NCI-H187 (cell line): ENCODE measurements at regions not wholly inside any gene's neighbourhood (a gene's known extent, or its start where the extent isn't known, plus 50 kb on each side); places are given as distances from the start of the nearest gene placed in this dataset.
A peak's percentile ranks its signal among the peaks of the same experiment; 100 is the strongest.

ENCODE experiments used
- DNase-seq, 2 experiments: peaks; one replicate each; lab custom pipeline; 2025; lab: John Stamatoyannopoulos, UW

DNA sequence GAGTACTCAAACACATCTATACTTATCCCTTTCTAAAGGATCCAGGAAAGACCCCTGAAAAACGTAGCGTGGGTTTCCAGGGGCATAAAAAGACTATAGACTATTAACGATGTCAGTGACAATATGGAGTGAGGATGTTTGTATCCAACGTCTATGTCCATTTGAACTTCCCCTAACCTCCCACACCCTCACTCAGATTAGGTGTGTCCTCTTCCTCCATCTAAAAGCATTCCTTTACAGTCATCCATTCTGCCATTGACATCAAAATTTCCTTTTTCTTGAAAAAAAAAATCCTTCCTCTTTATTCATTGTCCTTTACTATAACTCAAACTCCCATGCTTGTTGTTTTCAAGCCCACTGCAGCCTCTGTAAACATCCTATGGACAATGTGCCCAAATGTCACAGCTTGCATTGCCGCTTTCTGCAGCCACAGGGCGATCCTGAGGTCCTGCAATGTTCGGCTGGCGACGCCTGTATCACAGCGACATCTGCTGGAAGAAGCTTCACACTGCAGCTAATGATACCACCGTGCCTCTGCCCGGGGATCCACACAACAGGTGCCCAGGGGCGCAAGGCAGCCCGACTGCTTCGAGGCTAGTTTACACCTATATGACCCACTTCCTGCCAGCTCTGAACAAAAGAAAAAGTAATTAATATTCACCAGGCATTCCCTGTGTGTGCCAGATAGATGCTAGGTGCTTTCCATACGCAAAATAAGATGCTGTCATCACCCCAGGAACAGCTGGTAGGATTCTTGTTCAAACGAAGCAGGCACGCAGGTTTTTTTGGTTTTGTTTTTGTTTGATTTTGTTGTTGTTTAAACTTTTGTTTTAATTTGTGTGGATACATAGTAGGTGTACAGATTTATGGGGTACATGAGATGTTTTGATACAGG lies 267.9 kb upstream of the GHITM start:
- peak in 1 of 2 experiments; percentile 2 for DNase-seq

DNA sequence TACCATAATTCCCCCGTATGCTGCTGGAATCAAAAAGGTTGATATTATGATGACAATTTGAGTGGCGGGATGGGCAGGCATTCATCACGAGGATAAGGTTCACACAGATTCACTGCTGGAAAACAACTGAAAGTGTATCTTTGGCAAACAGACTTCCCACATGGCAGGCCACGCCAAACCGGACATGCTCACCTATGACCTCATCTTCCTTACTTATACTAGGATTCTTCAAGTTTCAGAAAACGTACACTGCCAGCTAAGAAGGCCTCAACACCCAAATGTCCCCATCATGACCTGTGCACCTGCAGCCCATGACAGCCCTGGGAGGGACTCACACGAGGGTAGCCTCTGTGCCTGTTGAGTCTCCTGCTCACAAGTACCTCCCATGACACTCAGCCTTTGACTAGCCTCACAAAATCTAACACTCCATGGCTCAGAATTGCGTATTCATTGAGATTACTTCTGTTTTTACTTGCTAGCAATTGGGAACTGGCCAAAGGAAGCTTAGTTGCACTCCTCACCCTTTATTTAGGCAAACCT lies 259.0 kb upstream of the GHITM start:
- DNase-seq: no peak

DNA sequence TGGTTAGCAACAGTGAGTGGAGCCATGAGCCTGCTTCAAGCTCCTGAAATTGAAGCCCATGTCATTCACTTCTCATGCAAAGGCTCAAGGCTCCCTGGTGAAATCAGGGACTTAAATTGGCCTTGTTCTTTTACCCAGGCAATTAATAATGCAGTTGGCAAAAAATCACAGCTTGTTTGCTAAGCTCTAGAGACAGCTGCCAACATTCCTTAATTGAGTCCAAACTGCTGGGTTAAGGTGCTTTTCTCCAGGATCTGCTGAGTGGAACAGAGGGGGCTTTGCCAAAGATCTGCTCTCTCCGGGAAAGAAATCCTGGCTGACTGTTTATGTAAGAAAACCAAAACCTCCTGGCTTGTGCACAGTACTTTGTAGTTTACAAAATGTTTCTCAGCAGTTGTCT lies 257.6 kb upstream of the GHITM start:
- no peak for DNase-seq

DNA sequence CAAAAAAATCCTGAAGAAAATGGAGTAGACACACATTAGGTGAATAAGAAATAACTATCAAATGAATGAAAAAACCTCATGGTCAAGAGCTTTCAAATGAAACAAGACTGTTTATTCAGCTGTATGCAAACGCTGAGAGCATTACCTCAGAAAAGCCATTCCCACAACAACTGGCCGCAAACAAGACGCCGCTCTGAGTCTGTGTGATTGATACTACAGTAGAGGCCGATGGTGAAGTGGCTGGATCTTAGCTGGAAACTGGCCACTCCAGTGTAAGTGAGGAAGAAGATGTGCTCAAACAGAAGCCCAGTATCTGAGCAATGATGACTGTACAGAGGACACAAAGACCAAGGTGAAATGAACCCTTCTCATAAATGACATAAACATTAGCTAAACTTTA lies 252.4 kb upstream of the GHITM start:
- peak; percentile 5 to 6 for DNase-seq

DNA sequence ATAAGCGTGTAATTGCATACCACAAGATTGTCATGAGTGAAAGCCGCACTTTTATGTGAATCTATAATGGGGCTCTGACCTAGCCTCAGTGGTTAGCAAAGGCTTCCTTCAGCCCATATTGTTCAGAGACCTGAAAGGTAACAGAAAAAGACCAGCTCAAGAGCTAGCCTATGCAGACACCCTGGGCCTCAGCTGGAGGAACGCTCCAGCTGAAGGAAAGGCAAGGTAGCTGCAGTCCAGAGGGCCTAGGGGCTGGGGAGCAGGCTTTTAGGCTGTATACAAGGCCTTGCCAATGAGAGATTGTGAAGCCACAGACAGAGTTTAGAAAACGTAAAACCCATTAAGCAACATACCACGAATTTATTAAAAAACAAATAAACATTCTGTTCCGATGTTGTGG lies 246.6 kb upstream of the GHITM start:
- no peak for DNase-seq

DNA sequence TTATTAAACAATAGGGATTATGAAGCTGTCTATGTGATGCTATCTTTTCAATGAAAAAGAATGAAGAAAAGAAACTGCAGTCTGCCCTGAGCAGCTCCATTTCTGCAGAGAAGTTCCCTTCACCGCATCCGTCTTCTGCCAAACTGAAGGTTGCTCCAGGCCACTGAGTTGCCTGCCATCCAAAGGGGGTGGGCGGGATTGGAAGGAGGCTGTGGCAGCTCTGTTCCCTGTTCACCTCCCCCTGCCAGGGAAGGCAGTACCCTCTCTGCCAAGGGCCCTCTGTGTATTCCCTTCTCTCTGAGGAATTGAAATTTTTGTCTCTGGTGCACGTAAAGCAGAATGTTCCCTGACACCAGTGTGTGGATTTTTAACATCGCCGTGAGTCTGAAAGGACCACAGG lies 243.1 kb upstream of the GHITM start:
- no peak for DNase-seq

DNA sequence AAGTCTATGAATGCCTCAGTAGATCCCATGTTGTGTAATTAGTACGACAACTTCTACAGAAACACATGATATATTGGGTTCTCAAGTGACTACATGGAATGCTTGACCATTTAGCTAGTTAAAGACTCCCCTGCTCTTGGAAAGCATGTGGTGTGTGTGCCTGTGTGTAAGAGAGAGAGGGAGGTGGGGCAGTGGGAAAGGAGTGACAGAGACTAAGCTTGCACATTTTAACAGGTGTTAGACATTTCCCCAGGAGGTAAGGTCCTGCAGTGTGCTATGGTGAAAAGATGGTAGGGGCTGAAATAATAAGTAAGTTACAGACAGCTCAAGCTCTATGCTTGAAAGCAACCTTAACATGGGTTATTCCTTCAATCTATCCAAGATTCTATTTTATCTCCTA lies 241.7 kb upstream of the GHITM start:
- DNase-seq: no peak

DNA sequence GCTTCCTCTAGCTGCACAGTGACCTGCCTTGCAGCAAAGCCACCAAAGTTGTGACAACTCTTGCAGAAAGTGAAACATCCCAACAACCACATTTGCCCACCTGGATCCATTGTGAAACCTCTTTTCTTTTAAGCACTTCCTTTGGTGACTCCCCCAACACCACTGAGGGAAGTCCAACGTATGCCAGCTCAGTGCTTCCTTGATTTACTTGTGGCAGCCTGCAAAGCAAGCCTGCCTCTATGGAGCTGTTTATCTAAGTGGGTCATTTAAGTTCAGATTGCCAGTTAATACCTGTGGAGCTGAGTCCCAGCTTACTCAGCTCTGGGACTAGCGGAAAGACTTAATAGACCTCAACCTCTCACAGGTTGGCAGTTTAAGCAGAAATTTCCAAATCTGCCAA lies 230.8 kb upstream of the GHITM start:
- no peak for DNase-seq

DNA sequence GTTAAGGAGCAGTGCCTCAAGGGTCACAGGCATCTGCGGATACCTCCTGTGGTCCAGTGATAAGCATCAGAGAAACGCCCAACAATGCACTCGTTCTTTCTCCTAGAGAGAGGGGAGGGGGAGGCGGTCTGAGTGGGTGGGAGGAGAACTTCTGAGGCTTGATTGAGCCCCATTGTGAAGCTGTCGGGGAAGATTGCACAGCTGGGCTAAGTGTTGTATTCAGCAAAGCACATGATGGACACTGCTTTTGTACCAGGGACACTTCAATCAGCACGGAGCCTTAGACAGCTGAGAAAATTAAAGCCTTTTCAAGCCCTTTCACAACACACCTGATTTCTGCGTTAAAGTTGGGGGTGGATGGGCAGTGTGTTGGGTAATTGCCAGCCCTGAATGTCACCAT lies 230.3 kb upstream of the GHITM start:
- DNase-seq: no peak

DNA sequence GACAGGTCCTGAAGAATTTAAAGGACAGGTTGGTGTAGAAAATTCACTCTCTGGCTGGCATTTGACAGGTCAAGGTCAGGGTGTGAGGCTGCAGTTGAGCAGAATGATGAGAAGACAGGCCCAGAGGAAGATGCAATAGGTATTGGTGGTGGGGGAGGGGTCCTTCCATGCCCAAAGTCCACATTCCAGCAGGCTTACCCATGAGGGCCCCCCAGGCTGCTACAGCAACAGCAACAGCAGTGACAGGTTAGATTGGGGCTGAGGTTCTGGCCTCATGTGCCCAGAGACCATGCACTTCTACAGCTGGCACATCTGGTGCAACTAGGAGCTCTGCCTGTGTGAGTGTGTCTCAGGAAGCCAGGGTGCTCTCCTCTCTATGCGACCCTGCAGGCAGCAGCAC lies 223.5 kb upstream of the GHITM start:
- no peak for DNase-seq

DNA sequence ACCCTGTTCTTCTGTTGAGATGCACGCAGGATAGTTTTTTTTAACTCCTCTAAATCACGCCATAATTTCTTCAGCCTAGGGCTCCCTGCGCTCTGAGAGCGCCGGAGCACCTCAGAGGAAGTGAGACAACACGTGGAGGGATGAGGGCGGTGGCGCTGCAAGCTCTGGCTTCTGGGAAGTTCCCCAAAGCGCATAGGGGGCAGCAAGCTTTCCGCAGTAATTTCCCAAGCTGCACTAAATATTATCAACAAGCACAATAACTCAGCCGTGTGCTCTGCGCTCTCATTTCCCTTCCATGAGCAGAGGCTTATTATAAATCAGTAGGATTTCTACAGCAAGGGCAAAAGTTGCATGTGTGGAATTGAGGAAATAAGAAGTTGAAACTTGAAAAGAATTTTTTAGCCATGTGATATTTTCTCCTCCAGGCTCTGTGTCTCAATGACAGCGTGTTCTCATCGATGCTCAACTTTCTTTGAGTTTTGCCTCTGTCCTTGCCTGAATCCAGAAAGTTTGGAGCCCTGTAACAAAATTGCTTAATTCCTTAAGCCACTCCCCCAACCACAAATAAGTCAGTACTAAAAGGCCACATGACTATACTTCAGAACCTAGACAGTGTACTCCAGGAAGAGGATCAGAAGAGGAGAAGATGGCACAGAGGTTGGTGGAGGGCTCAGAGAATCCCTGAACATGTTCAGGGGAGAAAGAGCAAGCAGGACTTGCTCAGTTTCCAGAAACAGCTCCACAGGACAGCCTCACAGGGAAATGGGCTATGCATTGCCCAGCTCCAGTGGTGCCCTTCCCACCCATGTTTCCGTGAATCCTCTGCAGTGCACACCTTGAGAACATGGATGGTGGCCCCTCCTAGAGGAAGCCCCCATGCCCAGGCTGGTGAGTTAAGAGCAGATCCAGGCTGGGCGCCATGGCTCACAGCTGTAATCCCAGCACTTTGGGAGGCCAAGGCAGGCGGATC lies 221.5 kb upstream of the GHITM start:
- no peak for DNase-seq

DNA sequence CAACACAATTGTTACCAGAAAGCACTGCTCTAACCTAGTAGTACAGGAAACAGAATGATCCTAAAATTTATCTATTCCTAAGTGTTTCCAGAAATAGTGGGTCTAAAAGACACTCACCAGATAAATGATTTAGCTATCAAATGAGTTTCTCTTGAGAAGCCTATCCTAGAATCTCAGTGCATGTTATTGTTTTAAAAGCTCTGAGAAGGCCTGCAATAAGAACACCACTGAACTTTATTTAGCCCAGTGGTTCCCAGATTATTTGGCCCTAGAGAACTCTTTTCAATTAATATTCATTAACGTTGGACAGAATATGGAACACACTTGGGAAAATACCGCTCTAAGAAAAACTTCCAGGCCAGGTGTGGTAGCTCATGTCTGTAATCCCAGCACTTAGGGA lies 220.1 kb upstream of the GHITM start:
- no peak for DNase-seq

DNA sequence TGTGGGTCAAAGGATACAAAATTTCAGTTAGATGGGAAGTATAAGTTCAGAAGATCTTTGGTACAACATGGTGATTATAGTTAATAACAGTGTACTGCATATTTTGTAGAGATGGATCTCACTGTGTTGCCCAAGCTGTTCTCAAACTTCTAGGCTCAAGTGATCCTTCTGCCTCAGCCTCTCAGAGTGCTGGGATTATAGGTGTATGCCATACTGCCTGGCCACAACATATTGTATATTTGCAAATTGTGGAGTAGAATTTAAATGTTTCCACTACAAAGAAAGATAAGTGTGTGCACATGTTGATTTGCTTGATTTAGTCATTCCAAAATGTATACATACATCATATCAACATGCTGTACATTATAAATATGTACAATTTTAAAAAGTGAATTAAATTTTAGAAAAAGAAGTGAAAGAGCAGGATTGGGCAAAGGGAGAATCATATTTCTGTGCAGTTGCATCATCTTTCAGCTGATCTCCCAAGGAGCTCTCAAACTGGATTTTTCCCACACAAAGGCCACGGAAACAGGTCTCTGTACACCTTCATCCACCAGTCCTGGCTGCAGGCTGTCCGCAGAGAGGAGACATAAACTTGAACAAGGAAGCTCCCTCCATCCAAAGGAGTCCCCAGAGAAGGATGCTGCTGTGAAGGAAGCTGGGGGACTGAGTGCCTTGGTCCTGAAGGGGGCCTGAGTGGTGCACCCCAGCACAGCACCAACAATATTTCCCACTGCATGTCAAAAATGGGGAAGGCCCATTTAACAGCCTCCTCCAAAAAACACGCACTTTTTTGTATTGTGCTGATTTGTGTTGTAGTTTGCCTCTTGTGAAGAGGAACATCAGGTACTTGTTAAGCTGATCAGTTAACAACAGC lies 217.1 kb upstream of the GHITM start:
- DNase-seq: no peak

DNA sequence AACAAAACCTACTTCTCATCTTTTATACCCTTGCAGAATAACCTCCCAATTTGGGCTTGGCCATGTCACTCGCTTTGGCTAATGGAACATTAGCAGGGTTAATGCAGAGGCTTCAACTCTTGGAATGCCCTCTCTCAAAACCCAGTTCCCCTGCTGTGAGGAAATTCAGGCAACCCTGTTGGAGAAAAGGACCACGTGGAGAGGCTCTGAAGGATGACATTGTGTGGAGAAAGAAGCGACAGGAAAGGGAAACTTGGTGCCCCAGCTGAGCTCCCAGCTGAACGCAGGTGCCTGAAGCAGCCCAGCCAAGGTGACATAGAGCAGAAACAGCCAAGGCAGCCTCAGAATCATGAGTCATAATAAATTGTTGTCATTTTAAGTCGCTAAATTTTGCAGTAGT lies 214.2 kb upstream of the GHITM start:
- DNase-seq: no peak

DNA sequence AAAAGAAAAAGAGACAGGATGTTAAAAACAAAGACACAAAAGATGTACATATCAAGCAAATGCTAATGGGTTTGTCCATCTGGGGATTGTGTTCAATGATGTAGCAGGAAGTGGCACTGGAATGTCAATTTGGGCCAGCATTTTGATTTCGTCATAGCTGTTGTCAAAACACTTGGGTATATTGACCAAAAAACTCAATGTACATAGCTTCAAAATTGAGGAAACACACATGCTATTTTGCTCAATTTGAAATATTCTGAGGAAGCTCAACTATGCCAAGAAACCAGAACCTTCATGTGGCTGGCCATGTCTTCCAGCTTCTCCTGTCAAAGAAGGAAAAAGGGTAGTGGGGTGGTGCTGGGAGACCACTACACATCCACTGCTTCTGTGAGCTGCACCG lies 212.7 kb upstream of the GHITM start:
- no peak for DNase-seq

DNA sequence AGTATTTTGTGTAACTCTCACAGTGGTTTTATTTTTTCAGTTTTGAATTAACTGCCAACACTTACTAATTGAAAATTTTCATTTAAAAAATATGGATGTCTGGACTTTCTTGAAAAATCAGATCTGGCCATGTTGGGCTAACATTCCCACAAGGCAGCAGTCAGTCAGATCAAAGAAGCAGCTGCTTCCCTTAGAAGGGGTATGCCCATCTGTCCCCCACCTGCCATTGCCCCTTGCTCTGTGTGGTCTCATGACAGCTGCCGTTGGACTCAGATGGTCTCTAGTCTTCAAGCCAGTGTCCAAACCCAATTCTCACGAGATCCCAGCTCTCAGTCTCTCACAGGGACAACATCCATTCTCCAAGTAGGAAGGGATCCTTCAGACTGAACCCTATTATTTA lies 212.1 kb upstream of the GHITM start:
- DNase-seq: no peak

DNA sequence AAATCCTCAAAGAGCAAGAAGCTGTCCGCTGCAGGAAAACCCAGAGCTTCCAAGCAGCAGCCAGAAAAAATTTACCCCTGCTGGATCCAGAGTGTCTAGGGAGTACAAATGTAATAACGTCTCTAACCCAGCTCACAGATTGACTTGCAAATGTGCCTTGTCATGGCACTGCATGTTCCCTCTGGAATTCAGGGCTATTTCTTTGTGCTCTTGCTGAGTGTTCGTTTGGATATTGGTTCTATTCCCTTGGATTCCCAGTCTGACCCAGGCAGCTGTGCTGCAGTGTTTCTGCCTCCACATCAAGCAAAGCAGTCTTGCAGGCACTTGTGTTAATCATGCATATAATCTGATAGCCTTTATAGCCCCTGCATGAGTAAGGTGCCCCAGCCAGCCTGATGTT lies 209.9 kb upstream of the GHITM start:
- DNase-seq: no peak

DNA sequence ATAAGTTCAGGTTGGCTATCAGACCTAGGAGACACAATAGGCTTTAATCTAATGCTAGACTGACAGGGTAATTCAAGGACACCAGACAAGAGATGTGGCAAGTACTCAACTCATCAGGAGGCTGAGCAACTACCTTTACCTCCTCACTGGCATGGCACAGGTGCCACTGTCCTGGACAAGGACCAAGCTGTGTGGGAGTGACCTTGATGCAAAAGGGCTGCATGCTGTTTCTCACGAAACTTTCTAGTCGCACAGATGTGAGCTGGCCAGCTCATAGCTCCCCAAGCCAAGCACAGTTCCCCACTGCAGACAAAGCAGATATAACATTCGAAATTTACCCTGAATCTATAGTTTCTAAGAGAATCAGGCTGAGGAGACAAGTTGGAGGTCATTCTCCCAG lies 207.6 kb upstream of the GHITM start:
- no peak for DNase-seq

DNA sequence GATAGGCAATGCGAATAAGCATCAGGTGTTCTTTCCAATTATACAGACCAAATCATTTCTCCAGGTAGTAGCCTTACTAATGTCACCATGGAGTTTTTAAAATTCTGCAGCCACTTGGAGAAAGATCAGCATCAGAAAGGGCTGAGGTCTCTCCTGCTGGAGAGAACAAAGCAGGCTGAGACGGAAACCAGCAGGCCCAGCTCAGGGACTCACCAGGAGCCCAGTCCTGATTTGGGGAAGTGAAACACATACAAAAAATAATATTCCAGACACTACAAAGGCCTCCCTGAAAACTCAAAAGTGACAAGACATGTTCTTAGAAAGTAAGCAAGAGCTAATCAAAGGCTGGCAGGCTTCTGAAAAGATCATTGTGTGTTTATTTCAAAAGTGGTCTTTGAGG lies 207.1 kb upstream of the GHITM start:
- DNase-seq: no peak

DNA sequence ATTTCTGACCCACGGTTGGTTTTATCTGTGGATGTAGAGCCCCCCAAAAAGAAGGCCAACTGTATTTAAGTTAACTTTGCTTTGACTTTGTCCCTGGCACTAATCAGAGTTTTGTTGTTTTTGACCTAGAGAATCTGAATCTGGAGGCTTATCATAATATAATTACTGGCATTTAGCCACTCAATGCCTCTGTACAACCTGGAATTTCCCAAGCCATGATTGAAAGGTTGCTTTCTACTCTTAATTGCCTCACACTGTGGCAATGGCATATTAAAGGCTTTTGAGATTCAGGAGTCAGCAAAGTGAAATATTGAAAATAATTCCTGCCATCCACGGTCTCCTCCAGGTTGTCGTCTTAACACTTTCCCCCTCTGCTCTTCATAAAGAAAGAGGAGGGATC lies 205.2 kb upstream of the GHITM start:
- no peak for DNase-seq

DNA sequence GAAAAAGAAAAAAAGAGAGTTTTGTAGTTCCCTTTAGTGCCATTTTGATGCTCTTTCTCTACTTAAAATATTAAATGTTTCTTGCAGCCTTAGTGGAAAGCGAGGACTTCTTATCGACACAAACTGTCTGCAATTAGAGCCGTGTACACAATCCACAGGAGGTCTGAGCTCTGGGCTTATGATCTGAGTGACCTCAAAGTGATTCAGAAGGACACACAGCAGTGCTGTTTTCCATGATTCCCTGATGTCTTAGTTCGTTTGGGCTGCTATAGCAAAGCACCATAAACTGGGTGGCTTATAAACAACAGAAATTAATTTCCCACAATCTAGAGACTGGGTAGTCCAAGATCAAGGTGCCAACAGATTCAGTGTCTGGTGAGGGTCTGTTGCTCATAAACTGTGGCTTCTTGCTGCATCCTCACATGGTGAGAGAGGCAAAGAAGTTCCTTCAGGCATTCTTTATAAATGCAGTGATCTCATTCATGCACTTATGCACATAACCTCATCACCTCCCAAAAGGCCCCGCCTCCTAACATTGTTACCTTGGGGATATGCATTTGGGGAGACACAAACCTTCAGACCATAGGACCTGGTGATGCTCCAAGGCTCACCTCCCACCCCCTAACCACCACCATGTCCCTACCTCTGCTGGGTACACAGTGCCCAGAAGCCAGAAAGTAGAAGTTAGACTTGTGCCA lies 204.5 kb upstream of the GHITM start:
- no peak for DNase-seq
